IMR-90 (cell line): ENCODE measurements at regions not wholly inside any gene's neighbourhood (a gene's known extent, or its start where the extent isn't known, plus 50 kb on each side); places are given as distances from the start of the nearest gene placed in this dataset.

Experiments
- ATAC-seq: fragments of 200-7000 bp; cut with Tn5 transposase; 2 replicates; pipeline ENCODE4 v1.9.1; 2020; ENCODE audit warnings: low read depth, mild to moderate bottlenecking, moderate library complexity
- BruUV-seq: library from RNA; stranded (reverse); fragments of 400-500 nt; replicated peaks from 2 replicates; lab custom pipeline; 2021; lab: Mats Ljungman, UMichigan
- CTCF ChIA-PET: fragments of 300-600 bp; formaldehyde crosslinking; extraction: SDS; loops from one replicate; lab custom pipeline; 2021; ENCODE audit warnings: antibody characterized with exemption; lab: Yijun Ruan, JAX
- POLR2A ChIA-PET: fragments of 300-600 bp; sonication (Branson Sonifier 250); formaldehyde crosslinking; loops from one replicate; lab custom pipeline; 2022; ENCODE audit warnings: antibody characterized with exemption; ENCODE audit not compliant: unreplicated experiment; lab: Charles Lee
- DNase-seq: peaks from one replicate; pipeline ENCODE4 v3.0.0; 2013
- H2AFZ ChIP-seq: replicated peaks from 2 replicates; pipeline ENCODE3; 2013; ENCODE audit warnings: low read length, mild to moderate bottlenecking; ENCODE audit not compliant: poor library complexity
- H2AK5ac ChIP-seq: 2 replicates; pipeline ENCODE4 v1.6.1; 2013; ENCODE audit warnings: low read depth, low read length, inconsistent platforms
- H2AK9ac ChIP-seq: replicated peaks from 2 replicates; pipeline ENCODE3; 2013; ENCODE audit warnings: mild to moderate bottlenecking, low read depth, low read length, moderate library complexity; ENCODE audit not compliant: poor library complexity
- H2BK120ac ChIP-seq: 2 replicates; pipeline ENCODE4 v1.6.1; 2013; ENCODE audit warnings: low read depth, low read length, inconsistent platforms
- H2BK15ac ChIP-seq: 3 replicates; pipeline ENCODE4 v1.6.1; 2013; ENCODE audit warnings: low read depth, low read length, inconsistent platforms
- H2BK20ac ChIP-seq: 2 replicates; pipeline ENCODE4 v1.6.1; 2013; ENCODE audit warnings: low read depth, mild to moderate bottlenecking, inconsistent platforms, low read length, moderate library complexity
- H2BK5ac ChIP-seq: 2 replicates; pipeline ENCODE4 v1.6.1; 2013; ENCODE audit warnings: mild to moderate bottlenecking, low read depth, low read length, inconsistent platforms; ENCODE audit not compliant: poor library complexity, severe bottlenecking
- H3K14ac ChIP-seq: replicated peaks from 2 replicates; pipeline ENCODE4 v1.6.1; 2013; ENCODE audit warnings: low read depth, low read length, inconsistent platforms
- H3K18ac ChIP-seq: 2 replicates; pipeline ENCODE4 v1.6.1; 2013; ENCODE audit warnings: low read depth, low read length, control low read depth
- H3K23ac ChIP-seq: 2 replicates; pipeline ENCODE4 v1.6.1; 2013; ENCODE audit warnings: low read depth, low read length, inconsistent platforms
- H3K27ac ChIP-seq: 2 replicates; pipeline ENCODE4 v1.5.1; 2013; ENCODE audit warnings: mild to moderate bottlenecking, control low read depth, low read length; ENCODE audit not compliant: insufficient read depth
- H3K27me3 ChIP-seq: 2 replicates; pipeline ENCODE4 v1.6.1; 2013; ENCODE audit warnings: low read length; ENCODE audit not compliant: control insufficient read depth, insufficient read depth
- H3K36me3 ChIP-seq: 2 replicates; pipeline ENCODE4 v1.6.1; 2013; ENCODE audit warnings: low read length, mixed read lengths; ENCODE audit not compliant: control insufficient read depth, insufficient read depth
- H3K4ac ChIP-seq: 2 replicates; pipeline ENCODE4 v1.6.1; 2013; ENCODE audit warnings: low read depth, low read length, inconsistent platforms
- H3K4me1 ChIP-seq: 2 replicates; pipeline ENCODE4 v1.6.1; 2013; ENCODE audit warnings: low read length, mixed read lengths; ENCODE audit not compliant: control insufficient read depth, insufficient read depth
- H3K4me2 ChIP-seq: 2 replicates; pipeline ENCODE4 v1.6.1; 2013; ENCODE audit warnings: low read depth, mild to moderate bottlenecking, control low read depth, low read length, moderate library complexity
- H3K4me3 ChIP-seq: 2 replicates; pipeline ENCODE4 v1.5.1; 2013; ENCODE audit warnings: low read depth, mild to moderate bottlenecking, control low read depth, low read length, moderate library complexity; ENCODE audit not compliant: insufficient read depth
- H3K56ac ChIP-seq: 2 replicates; pipeline ENCODE4 v1.6.1; 2013; ENCODE audit warnings: low read length, inconsistent platforms; ENCODE audit not compliant: insufficient read depth; ENCODE audit errors: extremely low read depth
- H3K79me1 ChIP-seq, 2 experiments: 2 replicates each; pipeline ENCODE4 v1.6.1; 2013; ENCODE audit warnings: low read length in 2 of 2, inconsistent platforms in 1 of 2, low read depth in 1 of 2
- H3K9ac ChIP-seq: 2 replicates; pipeline ENCODE4 v1.6.1; 2013; ENCODE audit warnings: low read depth, low read length, control low read depth
- H3K9me1 ChIP-seq: 2 replicates; pipeline ENCODE4 v1.6.1; 2013; ENCODE audit warnings: low read length, inconsistent platforms; ENCODE audit not compliant: insufficient read depth
- H3K9me3 ChIP-seq: 2 replicates; pipeline ENCODE4 v1.6.1; 2013; ENCODE audit warnings: low read length; ENCODE audit not compliant: control insufficient read depth, insufficient read depth
- H4K20me1 ChIP-seq: 2 replicates; pipeline ENCODE4 v1.6.1; 2013; ENCODE audit warnings: low read length, inconsistent platforms; ENCODE audit not compliant: insufficient read depth
- H4K5ac ChIP-seq: 2 replicates; pipeline ENCODE4 v1.6.1; 2013; ENCODE audit warnings: mild to moderate bottlenecking, low read depth, low read length, control low read depth
- H4K8ac ChIP-seq, 2 experiments: 2 replicates each; pipeline ENCODE4 v1.6.1; 2013; ENCODE audit warnings: low read depth in 2 of 2, low read length in 2 of 2, control low read depth in 1 of 2, inconsistent platforms in 1 of 2
- H4K91ac ChIP-seq: 2 replicates; pipeline ENCODE4 v1.6.1; 2013; ENCODE audit warnings: low read depth, low read length, inconsistent platforms; ENCODE audit not compliant: insufficient read depth
- CHD1 ChIP-seq: IDR thresholded peaks from 2 replicates; pipeline ENCODE4 v1.6.1; 2012; ENCODE audit warnings: low read depth, low read length, improper control_type of control experiment
- SMC3 ChIP-seq: fragments of 150-350 bp; IDR thresholded peaks from 2 replicates; pipeline ENCODE4 v1.6.1; 2016; ENCODE audit warnings: low read depth, mild to moderate bottlenecking, antibody characterized with exemption, low read length, moderate library complexity
- WGBS, 2 experiments: methylation state at CpG; one replicate each; pipeline versions ENCODE4 v1.1.5 to v1.1.7; 2013; ENCODE audit warnings: missing lambda C conversion rate in 2 of 2; ENCODE audit not compliant: insufficient read length in 1 of 2; ENCODE audit errors: extremely low coverage in 2 of 2; 5-methylcytosine and 5-hydroxymethylcytosine counted together
- dilution Hi-C: fragments of 300-500 bp; cut with HindIII; formaldehyde crosslinking; loops from one replicate; pipeline ENCODE4 v1.14.3; 2018; ENCODE audit warnings: low sequenced_read_pairs; ENCODE audit not compliant: unreplicated experiment
- in situ Hi-C: fragments of 300-500 bp; cut with MboI; formaldehyde crosslinking; loops from 3 replicates; pipeline ENCODE4 v1.14.3; 2019; ENCODE audit warnings: low sequenced_read_pairs, inconsistent platforms, mixed read lengths
- intact Hi-C: fragments of 100-400 bp; cut with micrococcal nuclease; formaldehyde crosslinking; loops from 2 replicates; pipeline ENCODE4 v1.10.0; 2022
- TF ChIP-seq, protein P1 (sequence below): fragments of 150-350 bp; IDR thresholded peaks from 2 replicates; pipeline ENCODE4 v1.6.1; 2017; ENCODE audit warnings: mild to moderate bottlenecking, antibody characterized with exemption, low read length, low read depth

DNA sequence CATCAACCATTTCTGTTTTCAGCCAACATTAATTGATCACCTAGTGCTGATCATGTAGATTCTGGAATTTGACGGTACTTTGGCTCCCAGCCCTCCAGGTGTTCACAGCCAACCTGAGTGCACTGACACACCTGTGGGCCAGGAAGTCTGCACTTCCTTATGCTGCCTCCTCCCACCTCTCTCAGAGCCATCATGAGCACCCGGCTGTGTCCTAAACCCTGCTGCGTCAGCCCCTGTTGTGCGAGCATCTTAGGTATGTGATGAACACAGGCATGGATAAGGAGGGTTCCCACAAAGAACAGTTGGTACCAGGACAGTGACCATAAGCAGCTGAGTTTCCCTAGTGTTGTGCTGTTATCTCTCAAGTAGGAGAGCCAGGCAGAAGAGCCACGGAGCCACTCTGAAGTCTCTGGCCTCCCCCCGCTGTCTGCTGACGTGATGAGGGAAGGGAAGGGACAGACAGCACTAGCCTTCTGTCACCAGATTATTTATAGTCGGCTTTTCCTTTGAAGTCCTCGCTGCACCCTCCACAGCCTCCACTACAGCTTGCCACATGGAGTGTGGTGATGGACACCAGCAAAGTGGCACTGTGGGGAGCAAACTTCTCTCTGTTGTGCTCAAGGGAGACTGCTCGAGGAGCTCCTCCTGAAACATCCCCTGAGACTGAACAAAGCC, 162.8 kb upstream of the ANKFN1 start:
- TF ChIP-seq CHD1, result no peak
- TF ChIP-seq SMC3, result no peak
- TF ChIP-seq, protein P1, sequence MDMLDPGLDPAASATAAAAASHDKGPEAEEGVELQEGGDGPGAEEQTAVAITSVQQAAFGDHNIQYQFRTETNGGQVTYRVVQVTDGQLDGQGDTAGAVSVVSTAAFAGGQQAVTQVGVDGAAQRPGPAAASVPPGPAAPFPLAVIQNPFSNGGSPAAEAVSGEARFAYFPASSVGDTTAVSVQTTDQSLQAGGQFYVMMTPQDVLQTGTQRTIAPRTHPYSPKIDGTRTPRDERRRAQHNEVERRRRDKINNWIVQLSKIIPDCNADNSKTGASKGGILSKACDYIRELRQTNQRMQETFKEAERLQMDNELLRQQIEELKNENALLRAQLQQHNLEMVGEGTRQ, result no peak
- no peak overlapping the region for H2BK120ac ChIP-seq
- dilution Hi-C loops, result no loop called here

More for the DNA sequence above, 162.8 kb upstream of the ANKFN1 start:
- H3K9ac ChIP-seq, result no peak overlapping the region
- no peaks in the 10 kb centered on the region; the same call in 1 of the 2 replicates for H3K9me3 ChIP-seq
- H3K4me2 ChIP-seq, result no peak overlapping the region
- 0% methylated on average over 1 of the region's 10 CpGs; no CpG with 5 or more reads in 1 of the 2 experiments for WGBS, 2 experiments
- H3K27ac ChIP-seq, result no peak overlapping the region
- no peak for DNase-seq
- H3K56ac ChIP-seq, result no peak overlapping the region
- H2AK9ac ChIP-seq, result no peak overlapping the region
- no peak for ATAC-seq
- no peaks in the 10 kb centered on the region for H3K27me3 ChIP-seq
- H2AFZ ChIP-seq, result no peak overlapping the region
- H3K79me1 ChIP-seq, result no peaks in the 10 kb centered on the region
- BruUV-seq, result no TSS peak
- POLR2A ChIA-PET, result no interaction called here
- no peak overlapping the region for H2BK15ac ChIP-seq
- no peak overlapping the region for H2BK5ac ChIP-seq
- no peak overlapping the region for H2AK5ac ChIP-seq
- H3K23ac ChIP-seq, result no peak overlapping the region
- no peak overlapping the region for H2BK20ac ChIP-seq
- no peak overlapping the region for H3K14ac ChIP-seq
- no peak overlapping the region for H4K5ac ChIP-seq
- no peak overlapping the region for H3K4me3 ChIP-seq
- H3K18ac ChIP-seq, result no peak overlapping the region
- H3K9me1 ChIP-seq, result no peaks in the 10 kb centered on the region
- H3K4ac ChIP-seq, result no peak overlapping the region
- intact Hi-C loops (no loop called here), in situ Hi-C loops (no loop called here)
- CTCF ChIA-PET, result no interaction called here
- H3K4me1 ChIP-seq, result no peaks in the 10 kb centered on the region
- no peak overlapping the region for H4K8ac ChIP-seq
- no peaks in the 10 kb centered on the region for H3K36me3 ChIP-seq
- no peak overlapping the region for H4K91ac ChIP-seq
- no peaks in the 10 kb centered on the region for H4K20me1 ChIP-seq
